ENCODE measurements at regions not wholly inside any gene's neighbourhood (a gene's known extent, or its start where the extent isn't known, plus 50 kb on each side); places are given as distances from the start of the nearest gene placed in this dataset.

- TF ChIP-seq EZH2 (IDR thresholded peaks at IDR 0.05; ENCODE audit: low read depth, low read length, severe bottlenecking) (no peak), SP4 (IDR thresholded peaks at IDR 0.05; ENCODE audit: low read length) (no peak), TCF12 (IDR thresholded peaks at IDR 0.05; ENCODE audit: low read depth, low read length) (no peak), CTCF (IDR thresholded peaks at IDR 0.05; ENCODE audit: control extremely low read depth in 1 of 3, insufficient read depth in 1 of 3, low read depth in 1 of 3, low read length in 3 of 3) (no peak), CEBPB (IDR thresholded peaks at IDR 0.05; ENCODE audit: low read depth, low read length) (no peak), POLR2AphosphoS5 (IDR thresholded peaks at IDR 0.05; ENCODE audit: low read depth, low read length) (no peak)
These were observed 1037.7 kb upstream of the SLC39A10 start for GRCh38 chr2:194619366-194619765.
